Lower leg skin (tissue), 4 donors: ENCODE measurements at regions not wholly inside any gene's neighbourhood (a gene's known extent, or its start where the extent isn't known, plus 50 kb on each side); places are given as distances from the start of the nearest gene placed in this dataset.
"Not testable (repeated sequence)": the region's sequence is repeated elsewhere in the genome, so short reads cannot be mapped to it uniquely, and the experiment has no call there.

ENCODE experiments used
- DNase-seq, 2 donors: peaks; one replicate each; pipeline ENCODE4 v3.0.0-alpha.2; 2019; ENCODE audit warnings: low spot score in 2 of 2
- H3K4me3 ChIP-seq: fragments of 200-600 bp; sonication (generic); 2 replicates; pipeline ENCODE4 v1.5.1; 2017; ENCODE audit warnings: mild to moderate bottlenecking, low read depth; ENCODE audit not compliant: poor library complexity, severe bottlenecking
- POLR2A ChIP-seq, 2 donors: fragments of 450-650 bp; IDR thresholded peaks; one replicate each; pipeline ENCODE4 v1.6.1; 2016 to 2017; ENCODE audit warnings: antibody characterized with exemption in 2 of 2, mild to moderate bottlenecking in 1 of 2, moderate library complexity in 1 of 2
- WGBS, 2 donors: methylation state at CpG; one replicate each; pipeline ENCODE4 v1.1.5; 2018; 5-methylcytosine and 5-hydroxymethylcytosine counted together
- intact Hi-C: fragments of 100-400 bp; cut with DNase I; formaldehyde crosslinking; loops from one replicate; pipeline ENCODE4 v1.15.0; 2023; ENCODE audit warnings: low total_unique reads
- TF ChIP-seq, protein P1 (sequence below), 3 donors: fragments of 450-650 bp; IDR thresholded peaks; one replicate each; pipeline ENCODE4 v1.5.1; 2016; ENCODE audit warnings: antibody characterized with exemption in 3 of 3, mild to moderate bottlenecking in 3 of 3, moderate library complexity in 2 of 3

DNA sequence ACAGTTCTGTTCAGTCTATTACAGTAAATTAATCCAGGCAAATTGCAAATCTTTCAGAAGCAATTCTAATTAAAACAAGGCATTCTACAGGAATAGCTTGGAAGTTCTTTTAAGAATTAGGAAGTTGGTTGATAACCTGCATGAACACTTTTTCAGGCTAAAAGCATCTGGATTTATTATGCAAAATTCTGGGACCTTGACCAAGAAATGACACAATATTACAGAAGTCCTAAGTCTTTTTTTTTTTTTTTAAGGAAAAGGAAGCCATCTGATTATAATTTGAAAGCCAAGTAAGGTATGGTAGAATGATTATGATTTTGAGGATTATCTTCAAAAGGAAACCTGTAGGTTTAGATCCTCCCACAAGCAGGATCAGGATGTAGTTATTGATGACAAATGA, 74.7 kb upstream of the KCNK2 start:
- intact Hi-C loops: no loop called here
- no peak overlapping the region for H3K4me3 ChIP-seq
- TF ChIP-seq, protein P1, sequence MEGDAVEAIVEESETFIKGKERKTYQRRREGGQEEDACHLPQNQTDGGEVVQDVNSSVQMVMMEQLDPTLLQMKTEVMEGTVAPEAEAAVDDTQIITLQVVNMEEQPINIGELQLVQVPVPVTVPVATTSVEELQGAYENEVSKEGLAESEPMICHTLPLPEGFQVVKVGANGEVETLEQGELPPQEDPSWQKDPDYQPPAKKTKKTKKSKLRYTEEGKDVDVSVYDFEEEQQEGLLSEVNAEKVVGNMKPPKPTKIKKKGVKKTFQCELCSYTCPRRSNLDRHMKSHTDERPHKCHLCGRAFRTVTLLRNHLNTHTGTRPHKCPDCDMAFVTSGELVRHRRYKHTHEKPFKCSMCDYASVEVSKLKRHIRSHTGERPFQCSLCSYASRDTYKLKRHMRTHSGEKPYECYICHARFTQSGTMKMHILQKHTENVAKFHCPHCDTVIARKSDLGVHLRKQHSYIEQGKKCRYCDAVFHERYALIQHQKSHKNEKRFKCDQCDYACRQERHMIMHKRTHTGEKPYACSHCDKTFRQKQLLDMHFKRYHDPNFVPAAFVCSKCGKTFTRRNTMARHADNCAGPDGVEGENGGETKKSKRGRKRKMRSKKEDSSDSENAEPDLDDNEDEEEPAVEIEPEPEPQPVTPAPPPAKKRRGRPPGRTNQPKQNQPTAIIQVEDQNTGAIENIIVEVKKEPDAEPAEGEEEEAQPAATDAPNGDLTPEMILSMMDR (IDR thresholded peaks at IDR 0.05): no peak
- no peak for TF ChIP-seq POLR2A (IDR thresholded peaks at IDR 0.05)

DNA sequence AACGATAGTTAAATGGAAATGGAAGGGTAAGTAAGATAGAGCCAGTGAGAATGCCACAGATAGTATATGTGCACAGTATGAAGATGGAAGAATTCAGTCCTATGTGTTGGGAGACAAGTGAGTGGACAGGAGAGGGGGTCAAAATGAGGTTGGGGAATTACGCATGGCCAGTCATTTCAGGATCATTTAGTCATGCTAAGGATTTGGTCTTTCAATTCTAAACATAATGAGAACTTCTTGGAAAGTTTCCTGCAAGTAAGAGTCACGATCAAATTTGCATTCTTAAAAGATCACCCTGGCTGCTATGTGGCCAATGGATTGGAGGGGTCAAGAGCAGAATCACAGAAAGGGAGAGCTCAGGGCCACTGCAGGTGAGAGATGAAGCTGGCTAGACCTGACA, 64.0 kb upstream of the KCNK2 start:
- WGBS, 2 donors: 60 to 75% methylated on average over 3 of the region's 3 CpGs

More for the DNA sequence above, 74.7 kb upstream of the KCNK2 start:
- DNase-seq: no peak

DNA sequence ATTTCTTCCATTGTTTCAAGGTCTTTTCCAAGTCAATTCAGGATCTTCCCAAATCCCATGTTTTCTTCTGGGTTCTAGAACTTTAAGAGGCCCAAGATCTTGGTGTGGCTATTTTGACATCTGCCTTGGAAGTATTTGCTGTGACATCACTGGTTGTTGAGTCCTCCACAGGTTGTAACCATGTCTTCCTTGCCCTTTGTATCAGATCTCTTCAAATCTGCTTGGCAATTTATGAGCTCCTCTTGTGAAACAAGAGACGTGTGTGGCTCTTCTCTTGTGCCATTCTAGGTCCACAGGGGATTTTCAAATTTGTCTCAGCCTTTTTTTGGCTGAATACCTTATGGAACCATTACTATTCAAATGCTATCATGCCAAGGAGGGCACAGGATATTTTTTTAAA, 60.3 kb upstream of the KCNK2 start:
- DNase-seq: no peak
- TF ChIP-seq POLR2A (IDR thresholded peaks at IDR 0.05): no peak
- no peak overlapping the region for H3K4me3 ChIP-seq
- intact Hi-C loops: no loop called here
- WGBS, 2 donors: 14 to 41% methylated on average over 1 of the region's 1 CpG

More for the DNA sequence above, 64.0 kb upstream of the KCNK2 start:
- no peak for TF ChIP-seq POLR2A (IDR thresholded peaks at IDR 0.05)
- TF ChIP-seq, protein P1 (IDR thresholded peaks at IDR 0.05): no peak
- no peak overlapping the region for H3K4me3 ChIP-seq
- intact Hi-C loops: no loop called here
- DNase-seq: no peak

DNA sequence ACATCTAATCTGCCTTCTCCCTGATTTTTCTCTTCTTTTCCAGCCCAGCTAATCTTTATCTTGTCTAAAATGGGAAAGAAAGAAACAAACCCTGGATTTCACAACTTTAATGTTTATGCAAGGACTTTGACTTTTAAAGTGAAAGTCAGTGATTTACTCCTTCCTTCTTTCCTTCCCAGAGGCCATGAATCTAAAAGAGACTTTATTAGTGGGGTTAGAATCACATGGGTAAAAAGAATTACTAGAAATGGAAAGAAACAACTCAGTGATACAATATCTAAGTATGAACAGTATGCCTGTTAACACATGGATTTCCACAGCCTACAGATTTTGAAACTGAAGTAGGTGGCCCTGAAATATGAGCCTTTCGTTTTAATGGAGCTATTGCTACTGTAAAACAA, 59.8 kb upstream of the KCNK2 start:
- H3K4me3 ChIP-seq: no peak overlapping the region

DNA sequence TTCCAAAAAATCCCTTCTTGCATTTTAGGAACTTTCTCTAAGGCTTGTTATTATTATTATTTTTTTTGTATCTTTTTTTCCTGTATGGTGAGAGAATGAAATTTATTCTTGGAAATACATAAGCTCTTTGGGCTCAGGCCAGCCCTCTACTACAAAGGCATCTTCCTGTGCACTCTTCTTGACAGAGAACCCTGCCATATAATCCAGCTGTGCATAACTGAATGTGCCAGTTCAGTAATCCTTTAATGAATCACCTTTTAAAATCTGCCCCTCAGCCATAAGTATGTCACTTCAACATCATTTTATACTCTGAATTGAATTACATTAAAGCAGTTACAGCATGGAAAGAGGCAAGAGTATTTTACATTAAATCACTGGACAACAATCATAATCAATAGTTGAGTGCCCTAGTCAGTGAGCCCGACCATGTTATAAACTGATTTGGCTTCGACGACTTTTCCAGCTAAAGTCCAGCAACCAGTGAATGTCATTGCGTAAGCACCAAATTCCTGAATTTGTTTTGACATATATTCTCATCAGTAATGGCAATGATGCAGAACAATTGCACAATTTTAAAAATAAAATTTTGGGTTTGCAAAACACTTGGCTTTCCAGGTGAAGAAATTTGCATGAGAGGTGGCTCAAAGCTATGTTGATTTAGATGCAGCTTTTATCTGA, 59.2 kb upstream of the KCNK2 start:
- no peak for DNase-seq
- whole genome bisulfite sequencing, 2 donors: 59 to 62% methylated on average over 4 of the region's 4 CpGs
- intact Hi-C loops: no loop called here
- TF ChIP-seq, protein P1 (IDR thresholded peaks at IDR 0.05): no peak
- TF ChIP-seq POLR2A (IDR thresholded peaks at IDR 0.05): no peak
- no peak overlapping the region for H3K4me3 ChIP-seq

More for the DNA sequence above, 59.8 kb upstream of the KCNK2 start:
- intact Hi-C loops: no loop called here
- TF ChIP-seq, protein P1 (IDR thresholded peaks at IDR 0.05): no peak
- TF ChIP-seq POLR2A (IDR thresholded peaks at IDR 0.05): no peak
- 26 to 37% methylated on average over 1 of the region's 1 CpG for WGBS, 2 donors
- no peak for DNase-seq

DNA sequence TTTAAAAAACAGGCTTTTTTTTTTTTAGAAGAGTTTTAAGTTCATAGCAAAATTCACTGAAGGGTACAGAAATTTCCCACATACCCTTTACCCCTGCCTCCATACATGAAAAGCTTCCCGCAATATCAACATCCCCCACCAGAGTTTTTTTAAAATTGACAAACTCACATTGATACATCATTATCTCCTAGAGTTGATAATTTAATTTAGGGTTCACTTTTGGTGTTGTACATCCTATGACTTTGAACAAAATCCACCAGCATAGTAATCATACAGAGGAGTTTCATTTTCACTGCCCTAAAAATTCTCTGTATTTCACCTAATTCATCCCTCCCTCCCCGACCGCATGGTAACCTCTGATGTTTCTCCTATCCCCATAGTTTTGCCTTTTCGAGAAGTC, 53.6 kb upstream of the KCNK2 start:
- intact Hi-C loops: no loop called here

DNA sequence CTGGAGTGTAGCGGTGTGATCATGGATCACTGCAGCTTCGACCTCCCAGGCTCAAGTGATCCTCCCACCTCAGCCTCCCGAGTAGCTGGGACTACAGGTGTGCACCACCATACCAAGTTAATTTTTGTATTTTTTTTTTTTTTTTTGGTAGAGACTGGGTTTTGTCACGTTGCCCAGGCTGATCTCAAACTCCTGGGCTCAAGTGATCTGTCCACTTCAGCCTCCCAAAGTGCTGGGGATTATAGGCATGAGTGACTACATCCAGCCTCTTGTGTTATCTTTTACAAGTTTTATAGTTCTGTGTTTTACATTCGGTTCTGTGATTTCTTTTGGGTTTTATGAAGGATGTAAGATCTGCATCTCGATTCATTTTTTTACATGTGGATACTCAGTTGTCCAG, 52.0 kb upstream of the KCNK2 start:
- intact Hi-C loops, H3K4me3 ChIP-seq, DNase-seq: not testable (repeated sequence)
- 84 to 87% methylated on average over 6 of the region's 6 CpGs for WGBS, 2 donors

More for the DNA sequence above, 53.6 kb upstream of the KCNK2 start:
- WGBS, 2 donors: 94 to 96% methylated on average over 4 of the region's 4 CpGs
- TF ChIP-seq, protein P1 (IDR thresholded peaks at IDR 0.05): no peak
- no peak for TF ChIP-seq POLR2A (IDR thresholded peaks at IDR 0.05)
- no peak overlapping the region for H3K4me3 ChIP-seq
- no peak for DNase-seq
